Omental fat pad (tissue), 3 donors: ENCODE measurements at regions not wholly inside any gene's neighbourhood (a gene's known extent, or its start where the extent isn't known, plus 50 kb on each side); places are given as distances from the start of the nearest gene placed in this dataset.

Experiments used
- ATAC-seq: fragments of 150-250 bp; one replicate; pipeline ENCODE4 v1.9.1; 2016; ENCODE audit warnings: mild to moderate bottlenecking, moderate library complexity; ENCODE audit not compliant: low FRiP score
- DNase-seq: peaks from one replicate; pipeline ENCODE4 v3.0.0-alpha.2; 2019; ENCODE audit warnings: low spot score
- TF ChIP-seq, protein P1 (sequence below), 3 donors: fragments of 450-650 bp; IDR thresholded peaks; one replicate each; pipeline ENCODE4 v1.5.1; 2016 to 2017; ENCODE audit warnings: antibody characterized with exemption in 3 of 3, mild to moderate bottlenecking in 3 of 3, moderate library complexity in 2 of 3

DNA sequence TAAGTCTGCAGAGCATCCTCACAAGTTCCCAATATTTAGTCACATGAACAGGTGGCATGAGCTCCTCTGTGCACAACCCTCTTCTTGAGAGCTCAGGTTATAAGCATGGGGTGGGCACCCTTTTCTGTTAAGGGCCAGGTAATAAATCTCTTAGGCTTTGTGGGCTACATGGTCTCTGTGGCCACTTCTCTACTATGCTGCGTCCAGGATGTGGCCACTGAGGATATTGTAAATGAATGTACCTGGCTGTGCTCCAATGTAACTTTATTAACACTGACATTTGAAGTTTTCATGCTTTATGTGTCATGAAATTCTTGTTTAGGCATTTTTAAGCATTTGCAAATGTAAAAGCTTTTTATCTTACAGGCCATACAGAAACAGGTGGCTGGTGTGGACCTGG, 116.8 kb upstream of the ST6GAL2 start:
- ATAC-seq (no peak), DNase-seq (no peak)
- TF ChIP-seq, protein P1, sequence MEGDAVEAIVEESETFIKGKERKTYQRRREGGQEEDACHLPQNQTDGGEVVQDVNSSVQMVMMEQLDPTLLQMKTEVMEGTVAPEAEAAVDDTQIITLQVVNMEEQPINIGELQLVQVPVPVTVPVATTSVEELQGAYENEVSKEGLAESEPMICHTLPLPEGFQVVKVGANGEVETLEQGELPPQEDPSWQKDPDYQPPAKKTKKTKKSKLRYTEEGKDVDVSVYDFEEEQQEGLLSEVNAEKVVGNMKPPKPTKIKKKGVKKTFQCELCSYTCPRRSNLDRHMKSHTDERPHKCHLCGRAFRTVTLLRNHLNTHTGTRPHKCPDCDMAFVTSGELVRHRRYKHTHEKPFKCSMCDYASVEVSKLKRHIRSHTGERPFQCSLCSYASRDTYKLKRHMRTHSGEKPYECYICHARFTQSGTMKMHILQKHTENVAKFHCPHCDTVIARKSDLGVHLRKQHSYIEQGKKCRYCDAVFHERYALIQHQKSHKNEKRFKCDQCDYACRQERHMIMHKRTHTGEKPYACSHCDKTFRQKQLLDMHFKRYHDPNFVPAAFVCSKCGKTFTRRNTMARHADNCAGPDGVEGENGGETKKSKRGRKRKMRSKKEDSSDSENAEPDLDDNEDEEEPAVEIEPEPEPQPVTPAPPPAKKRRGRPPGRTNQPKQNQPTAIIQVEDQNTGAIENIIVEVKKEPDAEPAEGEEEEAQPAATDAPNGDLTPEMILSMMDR (IDR thresholded peaks at IDR 0.05), result no peak

DNA sequence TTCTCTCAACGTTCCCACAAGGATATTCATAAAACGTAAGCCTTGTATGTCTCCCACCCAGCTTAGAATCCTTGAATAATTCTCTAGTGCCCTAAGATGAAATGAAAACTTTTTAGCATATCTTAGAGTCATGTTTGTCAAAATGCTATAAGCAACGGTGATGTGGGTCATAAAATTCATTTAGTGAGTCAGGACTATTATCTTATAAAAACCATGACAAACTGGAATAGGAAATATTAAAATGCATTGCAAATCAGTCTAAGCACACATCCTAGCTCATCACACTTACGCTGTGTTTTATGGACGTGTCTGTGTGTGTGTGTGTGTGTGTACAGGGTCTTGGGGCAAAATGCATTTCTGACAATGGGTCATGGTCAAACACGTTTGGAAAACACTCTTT, 119.9 kb upstream of the ST6GAL2 start:
- DNase-seq (no peak), ATAC-seq (no peak)
- TF ChIP-seq, protein P1 (IDR thresholded peaks at IDR 0.05), result no peak

DNA sequence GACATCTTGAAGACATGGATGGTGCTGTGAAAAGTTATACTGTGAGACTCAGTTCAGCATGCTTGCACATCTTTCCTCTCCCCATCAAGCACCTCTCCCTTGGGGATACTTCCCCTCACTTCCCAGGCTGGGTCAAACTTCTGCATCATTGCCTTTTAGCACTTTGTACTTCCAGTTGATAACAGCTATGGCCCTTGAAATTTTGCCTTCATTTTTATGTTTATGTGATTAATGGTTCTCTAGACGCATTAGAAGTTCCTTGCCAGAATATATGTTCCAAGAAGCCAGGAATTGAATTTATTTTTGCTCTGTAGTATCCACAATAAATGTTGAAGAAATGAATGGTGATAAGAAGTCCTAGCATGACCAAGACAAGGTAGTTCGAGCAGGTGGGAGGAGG, 120.9 kb upstream of the ST6GAL2 start:
- TF ChIP-seq, protein P1 (IDR thresholded peaks at IDR 0.05), result no peak
- no peak for DNase-seq

DNA sequence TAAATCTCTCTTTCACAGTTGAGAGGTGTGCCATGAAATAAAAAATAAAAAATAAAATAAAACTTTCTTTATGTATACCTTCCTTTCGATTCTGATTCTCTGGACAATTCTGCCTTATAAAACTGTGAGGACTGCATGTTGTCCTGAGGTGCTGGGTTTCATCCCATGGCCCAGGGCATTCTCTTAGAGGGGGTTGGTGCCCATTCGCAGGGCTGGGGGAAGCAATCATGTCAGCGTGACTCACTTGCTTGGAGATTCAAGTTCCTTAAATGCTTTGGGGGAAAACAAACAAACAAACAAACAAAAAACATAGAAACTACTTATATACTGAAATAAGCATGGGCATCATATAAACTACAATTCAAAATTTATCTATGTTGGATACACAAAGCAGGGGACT, 122.0 kb upstream of the ST6GAL2 start:
- no peak for ATAC-seq

More for the DNA sequence above, 120.9 kb upstream of the ST6GAL2 start:
- ATAC-seq, result no peak

DNA sequence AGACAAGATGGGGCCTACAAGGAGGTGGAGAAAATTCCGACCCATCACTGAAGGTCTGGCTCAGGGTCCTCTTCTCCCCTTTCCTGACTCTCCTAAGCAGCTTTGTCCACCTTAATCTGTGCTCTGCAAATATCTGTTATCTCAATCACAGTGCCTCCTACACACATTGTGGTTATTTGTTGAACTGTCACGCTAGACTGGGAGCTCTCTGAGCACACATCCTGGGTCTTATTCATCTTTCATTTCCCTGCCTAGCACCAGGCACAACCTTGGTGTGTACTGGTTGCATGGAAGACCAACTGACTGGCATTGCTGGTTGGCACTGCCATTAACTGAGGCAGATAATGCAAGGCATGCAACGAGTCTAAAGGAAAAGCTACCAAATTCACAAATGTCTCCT, 122.9 kb upstream of the ST6GAL2 start:
- TF ChIP-seq, protein P1 (IDR thresholded peaks at IDR 0.05), result no peak
- ATAC-seq (no peak), DNase-seq (no peak)

More for the DNA sequence above, 122.0 kb upstream of the ST6GAL2 start:
- TF ChIP-seq, protein P1 (IDR thresholded peaks at IDR 0.05), result no peak
- DNase-seq, result no peak

DNA sequence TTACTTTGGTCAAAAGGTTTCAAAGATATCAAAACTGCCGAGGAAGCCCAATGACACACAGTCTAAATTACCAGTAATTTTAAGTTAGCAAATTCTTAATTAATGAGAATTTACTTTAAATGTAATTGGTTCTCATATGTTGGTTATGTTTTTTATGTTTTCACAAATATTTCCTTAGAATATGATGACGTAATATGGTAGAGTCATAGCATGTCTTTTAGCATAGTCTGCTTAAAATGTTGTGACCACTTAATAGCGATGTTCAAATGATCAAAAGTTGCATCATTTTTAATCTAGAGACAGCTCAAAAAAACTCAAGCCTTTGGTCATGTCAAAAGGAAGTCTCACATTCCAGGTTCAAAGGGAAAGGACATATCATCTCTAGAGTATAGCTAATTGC, 123.3 kb upstream of the ST6GAL2 start:
- TF ChIP-seq, protein P1 (IDR thresholded peaks at IDR 0.05), result no peak
- DNase-seq (no peak), ATAC-seq (no peak)

DNA sequence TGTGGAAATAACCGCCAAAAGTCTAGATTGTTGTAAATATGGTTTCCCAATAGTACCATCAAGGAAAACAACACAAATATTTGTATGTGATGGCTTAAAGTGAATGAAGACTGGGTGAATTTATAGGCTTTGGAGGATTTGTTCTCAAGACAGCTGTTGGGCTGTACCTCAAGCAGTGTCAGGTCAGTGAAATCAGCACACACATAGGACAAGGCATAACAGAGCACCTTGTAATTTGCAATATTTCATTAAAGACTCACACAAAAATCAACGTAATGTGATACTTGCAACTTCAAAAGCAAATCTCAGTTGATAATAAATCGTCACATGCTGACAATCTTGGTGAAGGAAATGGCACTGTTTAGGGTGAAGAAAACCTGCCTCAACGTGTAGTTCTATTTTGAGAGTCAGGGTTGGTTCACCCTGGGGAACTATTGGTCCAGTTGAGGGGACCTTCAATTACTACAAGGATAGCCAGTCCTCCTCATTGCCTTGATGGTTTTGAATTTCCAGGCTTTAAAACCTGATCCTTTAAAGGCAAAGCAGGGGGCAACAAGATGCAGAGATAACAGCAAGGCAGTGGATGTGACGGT, 126.8 kb upstream of the ST6GAL2 start:
- DNase-seq (no peak), ATAC-seq (no peak)
- TF ChIP-seq, protein P1 (IDR thresholded peaks at IDR 0.05), result no peak
